ENCODE measurements at regions not wholly inside any gene's neighbourhood (a gene's known extent, or its start where the extent isn't known, plus 50 kb on each side); places are given as distances from the start of the nearest gene placed in this dataset.

DNA sequence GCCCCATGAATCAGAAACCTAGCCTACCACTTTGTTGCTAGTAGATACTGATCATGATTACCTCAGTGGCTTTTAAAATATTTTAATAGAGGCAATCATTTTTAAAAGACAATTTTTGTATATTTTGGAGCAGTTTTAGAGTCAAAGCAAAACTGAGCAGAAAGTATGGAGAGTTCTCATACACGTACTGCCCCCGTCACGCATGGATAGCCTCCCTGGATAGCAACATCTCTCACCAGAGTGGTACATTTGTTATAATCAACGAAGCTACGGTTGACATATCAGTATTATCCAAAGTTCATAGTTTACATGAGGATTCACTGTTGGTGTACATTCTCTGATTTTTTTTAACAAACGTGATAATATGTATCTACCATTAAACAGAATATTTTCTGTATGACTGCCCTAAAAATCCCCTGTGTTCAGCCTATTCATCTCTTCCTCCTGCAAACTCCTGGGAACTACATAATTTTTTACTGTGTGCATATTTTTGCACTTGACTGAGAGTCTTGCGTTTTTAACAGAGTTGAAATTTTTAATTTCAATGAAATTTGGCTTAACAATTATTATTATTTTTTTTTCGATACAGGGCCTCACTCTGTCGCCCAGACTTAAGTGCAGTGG is 1436.8 kb upstream of the PCDH9 start:
- TF ChIP-seq CTCF (IDR thresholded peaks at IDR 0.05) (no peak), POLR2A (IDR thresholded peaks at IDR 0.05) (no peak)
